Astrocyte (in vitro differentiated cells and primary cell): ENCODE measurements at regions not wholly inside any gene's neighbourhood (a gene's known extent, or its start where the extent isn't known, plus 50 kb on each side); places are given as distances from the start of the nearest gene placed in this dataset.
A peak's percentile ranks its signal among the peaks of the same experiment; 100 is the strongest.

Experiments used
- DNase-seq: peaks from one replicate; pipeline ENCODE4 v3.0.0-alpha.2; 2010; ENCODE audit warnings: low read depth
- FAIRE-seq: peaks from 2 replicates; lab custom pipeline; 2011; peaks lifted over from hg19 to GRCh38; lab: Jason Lieb, UNC
- H2AFZ ChIP-seq: 2 replicates; pipeline ENCODE4 v1.6.0; 2012; ENCODE audit warnings: low read depth, low read length, inconsistent platforms
- H3K27ac ChIP-seq: 2 replicates; pipeline ENCODE4 v1.5.1; 2011; ENCODE audit warnings: low read depth, low read length, inconsistent platforms
- H3K27me3 ChIP-seq: 2 replicates; pipeline ENCODE4 v1.6.0; 2011; ENCODE audit warnings: low read length, inconsistent platforms; ENCODE audit not compliant: insufficient read depth
- H3K36me3 ChIP-seq: 2 replicates; pipeline ENCODE4 v1.5.1; 2011; ENCODE audit warnings: low read length, inconsistent platforms; ENCODE audit not compliant: insufficient read depth
- H3K4me1 ChIP-seq: 2 replicates; pipeline ENCODE4 v1.5.1; 2011; ENCODE audit warnings: low read length, inconsistent platforms; ENCODE audit not compliant: insufficient read depth
- H3K4me2 ChIP-seq: 2 replicates; pipeline ENCODE4 v1.6.0; 2012; ENCODE audit warnings: low read length, inconsistent platforms
- H3K4me3 ChIP-seq: 2 replicates; pipeline ENCODE4 v1.5.1; 2011; ENCODE audit warnings: low read depth, mild to moderate bottlenecking, low read length, inconsistent platforms; ENCODE audit not compliant: insufficient read depth
- H3K79me2 ChIP-seq: 2 replicates; pipeline ENCODE4 v1.6.0; 2012; ENCODE audit warnings: mild to moderate bottlenecking, low read length, inconsistent platforms; ENCODE audit not compliant: insufficient read depth
- H3K9ac ChIP-seq: 2 replicates; pipeline ENCODE4 v1.6.0; 2012; ENCODE audit warnings: mild to moderate bottlenecking, low read length, inconsistent platforms
- H3K9me3 ChIP-seq: 2 replicates; pipeline ENCODE4 v1.5.1; 2012; ENCODE audit warnings: low read depth, mild to moderate bottlenecking, low read length, inconsistent platforms; ENCODE audit not compliant: insufficient read depth
- H4K20me1 ChIP-seq: 2 replicates; pipeline ENCODE4 v1.6.0; 2012; ENCODE audit warnings: low read length, inconsistent platforms; ENCODE audit not compliant: insufficient read depth
- H3K27ac Mint-ChIP-seq: one replicate; pipeline ENCODE4 v1.8.0; 2021; ENCODE audit warnings: mild to moderate bottlenecking, mixed read lengths; ENCODE audit not compliant: unreplicated experiment
- H3K27me3 Mint-ChIP-seq: one replicate; pipeline ENCODE4 v1.8.0; 2021; ENCODE audit warnings: low read depth, mixed read lengths; ENCODE audit not compliant: unreplicated experiment
- H3K36me3 Mint-ChIP-seq: one replicate; pipeline ENCODE4 v1.8.0; 2021; ENCODE audit warnings: low read depth, mixed read lengths; ENCODE audit not compliant: unreplicated experiment
- H3K4me1 Mint-ChIP-seq: one replicate; pipeline ENCODE4 v1.8.0; 2021; ENCODE audit warnings: low read depth, mixed read lengths; ENCODE audit not compliant: unreplicated experiment
- H3K4me3 Mint-ChIP-seq: one replicate; pipeline ENCODE4 v1.8.0; 2021; ENCODE audit warnings: mild to moderate bottlenecking, moderate library complexity, mixed read lengths; ENCODE audit not compliant: unreplicated experiment
- H3K9me3 Mint-ChIP-seq: one replicate; pipeline ENCODE4 v1.8.0; 2021; ENCODE audit warnings: mild to moderate bottlenecking, mixed read lengths; ENCODE audit not compliant: unreplicated experiment
- EZH2 ChIP-seq: IDR thresholded peaks from 2 replicates; pipeline ENCODE4 v1.6.1; 2012; ENCODE audit warnings: mild to moderate bottlenecking, low read length, inconsistent platforms; ENCODE audit not compliant: insufficient read depth
- TF ChIP-seq, protein P1 (sequence below): IDR thresholded peaks from 2 replicates; pipeline ENCODE4 v1.5.1; 2011; ENCODE audit warnings: low read depth, mild to moderate bottlenecking, inconsistent platforms, low read length, moderate library complexity; ENCODE audit not compliant: insufficient read depth

- H3K9me3 ChIP-seq: no peaks in the 10 kb centered on the region
- H4K20me1 ChIP-seq: no peaks in the 10 kb centered on the region
- H3K36me3 Mint-ChIP-seq: no peaks in the 10 kb centered on the region
- no peak overlapping the region for H3K4me3 ChIP-seq
- no peak overlapping the region for H3K4me3 Mint-ChIP-seq
- no peaks in the 10 kb centered on the region for H3K9me3 Mint-ChIP-seq
- peaks cover 24% of the 10 kb centered on the region for H3K4me1 ChIP-seq
- H3K79me2 ChIP-seq: no peaks in the 10 kb centered on the region
- no peak overlapping the region for H3K27ac ChIP-seq
- H3K27me3 Mint-ChIP-seq: no peaks in the 10 kb centered on the region
- no peak overlapping the region for H3K4me2 ChIP-seq
- H3K9ac ChIP-seq: no peak overlapping the region
- TF ChIP-seq, protein P1, sequence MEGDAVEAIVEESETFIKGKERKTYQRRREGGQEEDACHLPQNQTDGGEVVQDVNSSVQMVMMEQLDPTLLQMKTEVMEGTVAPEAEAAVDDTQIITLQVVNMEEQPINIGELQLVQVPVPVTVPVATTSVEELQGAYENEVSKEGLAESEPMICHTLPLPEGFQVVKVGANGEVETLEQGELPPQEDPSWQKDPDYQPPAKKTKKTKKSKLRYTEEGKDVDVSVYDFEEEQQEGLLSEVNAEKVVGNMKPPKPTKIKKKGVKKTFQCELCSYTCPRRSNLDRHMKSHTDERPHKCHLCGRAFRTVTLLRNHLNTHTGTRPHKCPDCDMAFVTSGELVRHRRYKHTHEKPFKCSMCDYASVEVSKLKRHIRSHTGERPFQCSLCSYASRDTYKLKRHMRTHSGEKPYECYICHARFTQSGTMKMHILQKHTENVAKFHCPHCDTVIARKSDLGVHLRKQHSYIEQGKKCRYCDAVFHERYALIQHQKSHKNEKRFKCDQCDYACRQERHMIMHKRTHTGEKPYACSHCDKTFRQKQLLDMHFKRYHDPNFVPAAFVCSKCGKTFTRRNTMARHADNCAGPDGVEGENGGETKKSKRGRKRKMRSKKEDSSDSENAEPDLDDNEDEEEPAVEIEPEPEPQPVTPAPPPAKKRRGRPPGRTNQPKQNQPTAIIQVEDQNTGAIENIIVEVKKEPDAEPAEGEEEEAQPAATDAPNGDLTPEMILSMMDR: no peak
- TF ChIP-seq EZH2: no peak
- FAIRE-seq (no peak), DNase-seq (no peak)
- H3K27me3 ChIP-seq: no peaks in the 10 kb centered on the region
- peaks cover 14% of the 10 kb centered on the region for H3K4me1 Mint-ChIP-seq
- no peak overlapping the region for H2AFZ ChIP-seq
- no peaks in the 10 kb centered on the region for H3K36me3 ChIP-seq
- H3K27ac Mint-ChIP-seq: no peak overlapping the region
Observed at GRCh38 chrX:39857780-39858179, 240.0 kb downstream of the BCOR start.

- Histone ChIP-seq H2AFZ (no peak overlapping the region), H3K9ac (no peak overlapping the region), H3K79me2 (no peaks in the 10 kb centered on the region), H4K20me1 (no peaks in the 10 kb centered on the region), H3K36me3 (no peaks in the 10 kb centered on the region), H3K9me3 (no peaks in the 10 kb centered on the region), H3K4me3 (no peak overlapping the region), H3K4me2 (peak overlapping the region; percentile 39), H3K27ac (peak overlapping the region; percentile 38), H3K27me3 (no peaks in the 10 kb centered on the region), H3K4me1 (peaks cover 22% of the 10 kb centered on the region)
- H3K36me3 Mint-ChIP-seq: no peaks in the 10 kb centered on the region
- peaks cover 3% of the 10 kb centered on the region for H3K4me1 Mint-ChIP-seq
- TF ChIP-seq, protein P1: no peak
- no peak for TF ChIP-seq EZH2
- peak; percentile 91 for DNase-seq
- FAIRE-seq: peak; percentile 93
- peak overlapping the region; percentile 26 for H3K27ac Mint-ChIP-seq
- H3K27me3 Mint-ChIP-seq: no peaks in the 10 kb centered on the region
- peak overlapping the region; percentile 60 for H3K4me3 Mint-ChIP-seq
- no peaks in the 10 kb centered on the region for H3K9me3 Mint-ChIP-seq
Observed at GRCh38 chrX:39859991-39860861, 237.5 kb downstream of the BCOR start.

GRCh38 chrX:39862963-39863362 is 234.8 kb downstream of the BCOR start:
- Histone ChIP-seq H3K79me2 (no peaks in the 10 kb centered on the region), H2AFZ (no peak overlapping the region), H3K4me3 (no peak overlapping the region), H3K27me3 (no peaks in the 10 kb centered on the region), H3K9ac (no peak overlapping the region), H3K9me3 (no peaks in the 10 kb centered on the region), H3K4me2 (no peak overlapping the region), H3K27ac (no peak overlapping the region), H3K4me1 (peaks cover 13% of the 10 kb centered on the region), H4K20me1 (no peaks in the 10 kb centered on the region), H3K36me3 (no peaks in the 10 kb centered on the region)
- no peaks in the 10 kb centered on the region for H3K9me3 Mint-ChIP-seq
- H3K27ac Mint-ChIP-seq: no peak overlapping the region
- no peak overlapping the region for H3K4me3 Mint-ChIP-seq
- H3K27me3 Mint-ChIP-seq: no peaks in the 10 kb centered on the region
- TF ChIP-seq, protein P1: no peak
- TF ChIP-seq EZH2: no peak
- H3K36me3 Mint-ChIP-seq: no peaks in the 10 kb centered on the region
- peaks cover 3% of the 10 kb centered on the region for H3K4me1 Mint-ChIP-seq
- no peak for DNase-seq
- peak; percentile 82 for FAIRE-seq
